OCI-LY1 (cell line): ENCODE measurements at regions not wholly inside any gene's neighbourhood (a gene's known extent, or its start where the extent isn't known, plus 50 kb on each side); places are given as distances from the start of the nearest gene placed in this dataset.

ENCODE experiments used
- H2AFZ ChIP-seq: fragments of 200-600 bp; sonication (generic), shearing (Covaris generic); 2 replicates; pipeline ENCODE4 v1.6.0; 2014; ENCODE audit warnings: antibody characterized with exemption, mild to moderate bottlenecking, low read length
- H3F3A ChIP-seq: fragments of 200-600 bp; sonication (generic), shearing (Covaris generic); 2 replicates; pipeline ENCODE4 v1.6.0; 2014; ENCODE audit warnings: mild to moderate bottlenecking, antibody characterized with exemption, low read length, moderate library complexity; ENCODE audit not compliant: insufficient read depth
- H3K27ac ChIP-seq: fragments of 200-600 bp; sonication (generic); 2 replicates; pipeline ENCODE4 v1.5.1; 2014; ENCODE audit warnings: low read length, mixed run types, mild to moderate bottlenecking, low read depth; ENCODE audit not compliant: poor library complexity, severe bottlenecking
- H3K27me3 ChIP-seq: fragments of 200-600 bp; sonication (generic); 2 replicates; pipeline ENCODE4 v1.6.0; 2014; ENCODE audit warnings: antibody characterized with exemption, mild to moderate bottlenecking, low read length, moderate library complexity; ENCODE audit not compliant: insufficient read depth
- H3K36me3 ChIP-seq: fragments of 200-600 bp; sonication (generic); 2 replicates; pipeline ENCODE4 v1.6.1; 2014; ENCODE audit warnings: mild to moderate bottlenecking, antibody characterized with exemption, low read length, moderate library complexity, mixed read lengths; ENCODE audit not compliant: insufficient read depth
- H3K4me1 ChIP-seq: fragments of 200-600 bp; sonication (generic); 2 replicates; pipeline ENCODE4 v1.5.1; 2014; ENCODE audit warnings: mild to moderate bottlenecking, low read length, moderate library complexity; ENCODE audit not compliant: insufficient read depth, severe bottlenecking
- H3K4me2 ChIP-seq: fragments of 200-600 bp; sonication (generic), shearing (Covaris generic); 2 replicates; pipeline ENCODE4 v1.6.1; 2014; ENCODE audit warnings: low read length
- H3K4me3 ChIP-seq: fragments of 200-600 bp; sonication (generic); 2 replicates; pipeline ENCODE4 v1.5.1; 2014; ENCODE audit warnings: low read length, low read depth, mild to moderate bottlenecking, mixed read lengths; ENCODE audit not compliant: poor library complexity, severe bottlenecking
- H3K79me2 ChIP-seq: fragments of 200-600 bp; shearing (Covaris generic); 2 replicates; pipeline ENCODE4 v1.6.1; 2016; ENCODE audit warnings: mixed run types, low read length, mixed read lengths; ENCODE audit not compliant: insufficient read depth
- H3K9ac ChIP-seq: fragments of 200-600 bp; sonication (generic), shearing (Covaris generic); 2 replicates; pipeline ENCODE4 v1.6.1; 2014; ENCODE audit warnings: mild to moderate bottlenecking, low read length, mixed read lengths
- H3K9me2 ChIP-seq: fragments of 200-600 bp; sonication (generic), shearing (Covaris generic); 2 replicates; pipeline ENCODE4 v1.6.1; 2014; ENCODE audit warnings: low read depth, mild to moderate bottlenecking, low read length, mixed read lengths
- H3K9me3 ChIP-seq: fragments of 200-600 bp; shearing (Covaris generic); 2 replicates; pipeline ENCODE4 v1.6.1; 2014; ENCODE audit warnings: low read length, mixed read lengths
- H4K20me1 ChIP-seq: fragments of 200-600 bp; sonication (generic), shearing (Covaris generic); 2 replicates; pipeline ENCODE4 v1.6.0; 2016; ENCODE audit warnings: mild to moderate bottlenecking, low read length; ENCODE audit not compliant: insufficient read depth
- EZH2 ChIP-seq: fragments of 200-600 bp; sonication (generic), shearing (Covaris generic); IDR thresholded peaks from 2 replicates; pipeline ENCODE4 v1.8.0; 2017; ENCODE audit warnings: borderline replicate concordance, mixed run types, mild to moderate bottlenecking, antibody characterized with exemption, low read length, moderate library complexity, mixed read lengths
- TF ChIP-seq, protein P1 (sequence below): fragments of 200-600 bp; sonication (generic), shearing (Covaris generic); IDR thresholded peaks from 2 replicates; pipeline ENCODE4 v1.5.1; 2017; ENCODE audit warnings: mild to moderate bottlenecking, antibody characterized with exemption, low read length, moderate library complexity, mixed read lengths

DNA sequence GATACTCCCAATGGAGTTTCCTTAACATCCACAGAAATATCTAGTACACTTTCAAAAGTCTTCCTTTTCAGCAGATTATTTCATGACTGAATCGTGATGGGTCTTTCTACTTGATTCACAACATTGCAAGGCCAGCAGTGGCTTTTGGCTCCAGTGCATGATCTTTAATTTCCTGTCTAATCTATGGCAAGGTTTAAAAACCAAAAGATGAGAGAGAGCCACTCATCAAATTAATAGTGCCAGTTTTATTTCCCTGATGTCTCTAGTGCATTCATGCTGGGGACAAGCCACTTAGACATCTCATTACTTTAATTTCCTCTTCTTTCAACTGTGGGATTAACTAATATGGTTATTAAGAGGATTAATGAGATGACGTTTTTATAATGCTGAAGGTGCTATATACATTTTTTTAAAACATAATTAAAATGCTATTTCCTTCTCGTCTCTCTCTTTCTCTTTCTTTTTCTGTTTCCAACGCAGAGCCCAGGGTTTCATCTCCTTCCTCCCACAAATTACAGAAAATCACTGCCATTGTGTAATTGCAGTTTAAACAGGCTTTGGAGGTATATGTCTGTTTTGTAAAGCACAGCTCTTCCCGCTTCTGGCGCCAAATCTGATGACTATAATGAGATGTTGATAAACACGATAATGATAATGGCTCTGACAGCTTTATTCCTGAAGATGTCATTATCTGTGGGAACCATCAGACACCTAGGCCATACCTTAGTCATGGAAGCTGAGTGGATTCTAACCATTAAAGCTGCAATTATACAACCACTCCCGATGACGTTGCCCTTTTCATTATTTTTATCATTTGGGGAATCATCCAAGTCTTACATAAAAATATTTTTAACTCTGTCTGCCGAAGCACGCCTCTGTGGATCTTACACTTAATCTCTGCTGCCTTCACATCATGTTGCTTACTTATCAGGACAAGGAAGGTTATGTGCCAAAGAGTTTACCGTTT, 103.1 kb upstream of the PPM1H start:
- TF ChIP-seq EZH2: no peak
- TF ChIP-seq, protein P1, sequence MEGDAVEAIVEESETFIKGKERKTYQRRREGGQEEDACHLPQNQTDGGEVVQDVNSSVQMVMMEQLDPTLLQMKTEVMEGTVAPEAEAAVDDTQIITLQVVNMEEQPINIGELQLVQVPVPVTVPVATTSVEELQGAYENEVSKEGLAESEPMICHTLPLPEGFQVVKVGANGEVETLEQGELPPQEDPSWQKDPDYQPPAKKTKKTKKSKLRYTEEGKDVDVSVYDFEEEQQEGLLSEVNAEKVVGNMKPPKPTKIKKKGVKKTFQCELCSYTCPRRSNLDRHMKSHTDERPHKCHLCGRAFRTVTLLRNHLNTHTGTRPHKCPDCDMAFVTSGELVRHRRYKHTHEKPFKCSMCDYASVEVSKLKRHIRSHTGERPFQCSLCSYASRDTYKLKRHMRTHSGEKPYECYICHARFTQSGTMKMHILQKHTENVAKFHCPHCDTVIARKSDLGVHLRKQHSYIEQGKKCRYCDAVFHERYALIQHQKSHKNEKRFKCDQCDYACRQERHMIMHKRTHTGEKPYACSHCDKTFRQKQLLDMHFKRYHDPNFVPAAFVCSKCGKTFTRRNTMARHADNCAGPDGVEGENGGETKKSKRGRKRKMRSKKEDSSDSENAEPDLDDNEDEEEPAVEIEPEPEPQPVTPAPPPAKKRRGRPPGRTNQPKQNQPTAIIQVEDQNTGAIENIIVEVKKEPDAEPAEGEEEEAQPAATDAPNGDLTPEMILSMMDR: no peak
- Histone ChIP-seq H3K27me3 (no peaks in the 10 kb centered on the region), H3K4me2 (no peak overlapping the region), H3K27ac (no peak overlapping the region), H3K36me3 (no peaks in the 10 kb centered on the region), H2AFZ (no peak overlapping the region), H3K4me3 (no peak overlapping the region), H3K4me1 (no peaks in the 10 kb centered on the region), H3K9me2 (no peaks in the 10 kb centered on the region), H3K9ac (no peak overlapping the region), H3K79me2 (no peaks in the 10 kb centered on the region), H3K9me3 (no peaks in the 10 kb centered on the region), H4K20me1 (no peaks in the 10 kb centered on the region), H3F3A (no peaks in the 10 kb centered on the region)

DNA sequence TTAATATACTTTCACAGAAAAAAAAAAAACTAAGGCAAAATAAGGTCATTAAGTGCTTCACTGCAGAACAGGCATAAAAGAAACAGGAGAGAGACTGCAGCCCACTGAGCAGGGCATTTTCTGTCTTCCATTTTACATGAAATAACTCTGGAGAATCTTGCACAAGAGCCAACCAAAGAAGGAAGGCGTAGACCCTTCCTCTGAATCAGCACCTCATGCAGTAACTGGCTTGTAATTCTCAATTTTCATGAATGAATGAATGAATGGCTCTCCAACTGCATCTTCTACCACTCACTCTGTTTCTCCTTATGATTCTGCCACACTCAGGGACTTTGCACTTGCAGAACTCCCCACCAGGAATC, 102.0 kb upstream of the PPM1H start:
- TF ChIP-seq EZH2: no peak
- TF ChIP-seq, protein P1: no peak
- Histone ChIP-seq H3K4me1 (no peaks in the 10 kb centered on the region), H3F3A (no peaks in the 10 kb centered on the region), H3K4me2 (no peak overlapping the region), H3K4me3 (no peak overlapping the region), H3K27me3 (no peaks in the 10 kb centered on the region), H4K20me1 (no peaks in the 10 kb centered on the region), H3K9me2 (no peaks in the 10 kb centered on the region), H3K36me3 (no peaks in the 10 kb centered on the region), H3K79me2 (no peaks in the 10 kb centered on the region), H2AFZ (no peak overlapping the region), H3K27ac (no peak overlapping the region), H3K9ac (no peak overlapping the region), H3K9me3 (no peaks in the 10 kb centered on the region)

DNA sequence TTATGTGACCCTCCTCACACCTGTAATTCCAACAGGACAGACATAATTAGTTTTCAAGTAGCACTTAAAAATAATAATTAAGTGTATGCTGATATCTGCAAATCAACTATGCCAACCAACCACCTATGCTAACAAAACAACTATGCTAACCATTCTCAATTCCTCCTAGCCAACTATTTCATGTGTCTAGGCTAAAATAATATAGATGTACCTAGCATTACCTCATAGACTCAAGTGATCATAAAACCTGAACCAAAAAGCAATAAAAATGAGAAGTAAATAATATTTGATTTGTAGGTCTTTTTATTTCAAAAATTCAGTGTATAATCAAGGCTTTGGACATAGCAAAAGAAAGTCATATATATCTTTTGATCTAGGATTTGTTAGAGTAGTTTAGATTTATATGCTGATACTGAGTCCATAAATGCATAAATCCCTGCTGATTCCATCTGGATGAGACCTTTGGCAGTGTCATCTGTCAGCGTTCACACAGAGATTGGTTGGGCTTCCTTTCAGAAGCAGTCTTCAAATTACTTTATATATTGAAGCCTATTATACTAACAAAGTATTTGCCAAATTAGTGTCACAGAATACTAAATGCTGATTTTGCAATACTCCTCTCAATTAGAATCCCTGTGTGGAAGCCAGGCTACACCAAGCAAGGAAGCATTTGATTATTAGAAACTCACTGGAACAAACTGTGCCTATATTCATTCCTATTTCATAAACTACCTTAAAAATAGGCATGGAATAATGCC, 101.4 kb upstream of the PPM1H start:
- Histone ChIP-seq H3K27me3 (no peaks in the 10 kb centered on the region), H4K20me1 (no peaks in the 10 kb centered on the region), H3K4me3 (no peak overlapping the region), H3K4me2 (no peak overlapping the region), H3K4me1 (no peaks in the 10 kb centered on the region), H3K79me2 (no peaks in the 10 kb centered on the region), H3K27ac (no peak overlapping the region), H3K36me3 (no peaks in the 10 kb centered on the region), H3K9me2 (no peaks in the 10 kb centered on the region), H3F3A (no peaks in the 10 kb centered on the region), H3K9ac (no peak overlapping the region), H3K9me3 (no peaks in the 10 kb centered on the region), H2AFZ (no peak overlapping the region)
- TF ChIP-seq, protein P1: no peak
- no peak for TF ChIP-seq EZH2
